CD8-positive, alpha-beta memory T cell (primary cell): ENCODE measurements at regions not wholly inside any gene's neighbourhood (a gene's known extent, or its start where the extent isn't known, plus 50 kb on each side); places are given as distances from the start of the nearest gene placed in this dataset.

Experiments used
- CTCF ChIA-PET: fragments of 350-600 bp; sonication (Branson Sonifier 250); formaldehyde crosslinking; loops from one replicate; lab custom pipeline; 2021; ENCODE audit warnings: antibody characterized with exemption; lab: Charles Lee
- POLR2A ChIA-PET: fragments of 350-600 bp; sonication (Branson Sonifier 250); formaldehyde crosslinking; loops from one replicate; lab custom pipeline; 2021; ENCODE audit warnings: antibody characterized with exemption; lab: Charles Lee
- DNase-seq, 5 donors: peaks; one replicate each; pipeline versions ENCODE4 v3.0.0 to v3.0.0-alpha.2; 2020 to 2022; ENCODE audit warnings: mixed read lengths in 1 of 5
- H3K27ac ChIP-seq: one replicate; pipeline ENCODE4 v1.7.0; 2013; ENCODE audit warnings: low read depth, mild to moderate bottlenecking, low read length, moderate library complexity
- H3K27me3 ChIP-seq: 2 replicates; pipeline ENCODE4 v1.7.0; 2013; ENCODE audit warnings: low read length, mild to moderate bottlenecking; ENCODE audit not compliant: insufficient read depth, poor library complexity, severe bottlenecking
- H3K36me3 ChIP-seq: 2 replicates; pipeline ENCODE4 v1.7.0; 2013; ENCODE audit warnings: mild to moderate bottlenecking, low read length, moderate library complexity; ENCODE audit not compliant: insufficient read depth
- H3K4me1 ChIP-seq: 2 replicates; pipeline ENCODE4 v1.7.0; 2013; ENCODE audit warnings: mild to moderate bottlenecking, low read length, moderate library complexity; ENCODE audit not compliant: insufficient read depth
- H3K4me3 ChIP-seq: 2 replicates; pipeline ENCODE4 v1.7.0; 2013; ENCODE audit warnings: mild to moderate bottlenecking, low read length
- H3K9me3 ChIP-seq: 2 replicates; pipeline ENCODE4 v1.7.0; 2013; ENCODE audit warnings: mild to moderate bottlenecking, low read length
- H3K27ac Mint-ChIP-seq, 8 donors: one replicate each; pipeline ENCODE4 v1.8.0; 2020 to 2021; ENCODE audit warnings: mixed read lengths in 8 of 8, mild to moderate bottlenecking in 6 of 8, inconsistent platforms in 3 of 8, moderate library complexity in 3 of 8
- H3K27me3 Mint-ChIP-seq, 2 donors: one replicate each; pipeline ENCODE4 v1.8.0; 2020 to 2021; ENCODE audit warnings: mixed read lengths in 2 of 2, mild to moderate bottlenecking in 1 of 2, moderate library complexity in 1 of 2
- H3K36me3 Mint-ChIP-seq, 3 donors: one replicate each; pipeline ENCODE4 v1.8.0; 2020 to 2021; ENCODE audit warnings: mixed read lengths in 3 of 3, inconsistent platforms in 1 of 3, mild to moderate bottlenecking in 1 of 3
- H3K4me1 Mint-ChIP-seq, 3 donors: one replicate each; pipeline ENCODE4 v1.8.0; 2020 to 2021; ENCODE audit warnings: mixed read lengths in 3 of 3, inconsistent platforms in 1 of 3, mild to moderate bottlenecking in 1 of 3
- H3K4me3 Mint-ChIP-seq, 7 donors: one replicate each; pipeline ENCODE4 v1.8.0; 2020 to 2021; ENCODE audit warnings: mixed read lengths in 7 of 7, mild to moderate bottlenecking in 6 of 7, moderate library complexity in 4 of 7, inconsistent platforms in 2 of 7
- H3K9me3 Mint-ChIP-seq, 5 donors: one replicate each; pipeline ENCODE4 v1.8.0; 2020 to 2022; ENCODE audit warnings: mixed read lengths in 5 of 5, mild to moderate bottlenecking in 3 of 5, moderate library complexity in 2 of 5, inconsistent platforms in 1 of 5

- no peak overlapping the region for H3K27ac ChIP-seq
- DNase-seq, result no peak
- peaks cover 0 to 2% (median 0%) of the 10 kb centered on the region in 5 donors for H3K9me3 Mint-ChIP-seq
- ChIA-PET POLR2A (no interaction called here), CTCF (no interaction called here)
- no peaks in the 10 kb centered on the region for H3K4me1 Mint-ChIP-seq
- no peak overlapping the region for H3K4me3 ChIP-seq
- no peak overlapping the region for H3K27ac Mint-ChIP-seq
- no peaks in the 10 kb centered on the region for H3K27me3 ChIP-seq
- no peaks in the 10 kb centered on the region for H3K9me3 ChIP-seq
- no peak overlapping the region for H3K4me3 Mint-ChIP-seq
- H3K4me1 ChIP-seq, result no peaks in the 10 kb centered on the region
- H3K27me3 Mint-ChIP-seq, result peaks cover 0 to 4% of the 10 kb centered on the region in 2 donors
- no peaks in the 10 kb centered on the region for H3K36me3 ChIP-seq
- H3K36me3 Mint-ChIP-seq, result no peaks in the 10 kb centered on the region
Observed at GRCh38 chr15:96070636-96071035, 259.9 kb upstream of the NR2F2 start.

- no peak overlapping the region for H3K27ac Mint-ChIP-seq
- no peaks in the 10 kb centered on the region for H3K36me3 ChIP-seq
- peaks cover 0 to 4% of the 10 kb centered on the region in 2 donors for H3K27me3 Mint-ChIP-seq
- no peaks in the 10 kb centered on the region for H3K4me1 ChIP-seq
- no peaks in the 10 kb centered on the region for H3K36me3 Mint-ChIP-seq
- no peak overlapping the region for H3K4me3 Mint-ChIP-seq
- no peaks in the 10 kb centered on the region for H3K4me1 Mint-ChIP-seq
- ChIA-PET CTCF (no interaction called here), POLR2A (no interaction called here)
- H3K9me3 Mint-ChIP-seq, result peaks cover 0 to 2% (median 0%) of the 10 kb centered on the region in 5 donors
- H3K9me3 ChIP-seq, result no peaks in the 10 kb centered on the region
- H3K4me3 ChIP-seq, result no peak overlapping the region
- no peak for DNase-seq
- H3K27me3 ChIP-seq, result no peaks in the 10 kb centered on the region
- H3K27ac ChIP-seq, result no peak overlapping the region
Observed at GRCh38 chr15:96072821-96073220, 257.7 kb upstream of the NR2F2 start.

GRCh38 chr15:96073908-96074307 lies 256.6 kb upstream of the NR2F2 start:
- H3K27ac ChIP-seq, result no peak overlapping the region
- no peak overlapping the region for H3K27ac Mint-ChIP-seq
- peaks cover 0 to 2% (median 0%) of the 10 kb centered on the region in 5 donors for H3K9me3 Mint-ChIP-seq
- H3K4me1 ChIP-seq, result no peaks in the 10 kb centered on the region
- H3K4me1 Mint-ChIP-seq, result no peaks in the 10 kb centered on the region
- H3K36me3 Mint-ChIP-seq, result no peaks in the 10 kb centered on the region
- H3K27me3 ChIP-seq, result no peaks in the 10 kb centered on the region
- POLR2A ChIA-PET, result no interaction called here
- H3K4me3 Mint-ChIP-seq, result no peak overlapping the region
- DNase-seq, result no peak
- H3K36me3 ChIP-seq, result no peaks in the 10 kb centered on the region
- H3K9me3 ChIP-seq, result no peaks in the 10 kb centered on the region
- H3K27me3 Mint-ChIP-seq, result peaks cover under 1 to 4% of the 10 kb centered on the region in 2 donors
- H3K4me3 ChIP-seq, result no peak overlapping the region
- CTCF ChIA-PET, result no interaction called here

- no peak for DNase-seq
- CTCF ChIA-PET, result no interaction called here
- H3K27ac Mint-ChIP-seq, result no peak overlapping the region
Observed at GRCh38 chr15:96075895-96076294, 254.6 kb upstream of the NR2F2 start.

GRCh38 chr15:96076350-96076749 lies 254.2 kb upstream of the NR2F2 start:
- no peak overlapping the region for H3K27ac ChIP-seq
- Mint-ChIP-seq H3K27ac (no peak overlapping the region), H3K36me3 (no peaks in the 10 kb centered on the region), H3K4me3 (no peak overlapping the region), H3K27me3 (peaks cover 0 to 1% of the 10 kb centered on the region in 2 donors), H3K9me3 (peaks cover 0 to 2% (median 0%) of the 10 kb centered on the region in 5 donors), H3K4me1 (no peaks in the 10 kb centered on the region)
- DNase-seq, result no peak
- H3K4me3 ChIP-seq, result no peak overlapping the region
- H3K27me3 ChIP-seq, result no peaks in the 10 kb centered on the region
- H3K4me1 ChIP-seq, result no peaks in the 10 kb centered on the region
- H3K9me3 ChIP-seq, result no peaks in the 10 kb centered on the region
- H3K36me3 ChIP-seq, result no peaks in the 10 kb centered on the region
- ChIA-PET CTCF (no interaction called here), POLR2A (no interaction called here)

More at GRCh38 chr15:96075895-96076294, 254.6 kb upstream of the NR2F2 start:
- H3K36me3 Mint-ChIP-seq, result no peaks in the 10 kb centered on the region
- POLR2A ChIA-PET, result no interaction called here
- no peaks in the 10 kb centered on the region for H3K4me1 Mint-ChIP-seq
- no peak overlapping the region for H3K4me3 ChIP-seq
- H3K27me3 ChIP-seq, result no peaks in the 10 kb centered on the region
- no peaks in the 10 kb centered on the region for H3K36me3 ChIP-seq
- H3K4me1 ChIP-seq, result no peaks in the 10 kb centered on the region
- peaks cover 0 to 1% of the 10 kb centered on the region in 2 donors for H3K27me3 Mint-ChIP-seq
- no peaks in the 10 kb centered on the region for H3K9me3 ChIP-seq
- peaks cover 0 to 2% (median 0%) of the 10 kb centered on the region in 5 donors for H3K9me3 Mint-ChIP-seq
- no peak overlapping the region for H3K4me3 Mint-ChIP-seq
- no peak overlapping the region for H3K27ac ChIP-seq

- Histone ChIP-seq H3K27me3 (no peaks in the 10 kb centered on the region), H3K27ac (no peak overlapping the region), H3K4me3 (no peak overlapping the region), H3K36me3 (no peaks in the 10 kb centered on the region), H3K4me1 (no peaks in the 10 kb centered on the region), H3K9me3 (no peaks in the 10 kb centered on the region)
- Mint-ChIP-seq H3K27ac (no peak overlapping the region), H3K36me3 (no peaks in the 10 kb centered on the region), H3K4me3 (no peak overlapping the region), H3K4me1 (no peaks in the 10 kb centered on the region), H3K27me3 (peaks cover 3 to 5% of the 10 kb centered on the region in 2 donors), H3K9me3 (peaks cover 0 to 4% (median 0%) of the 10 kb centered on the region in 5 donors)
- POLR2A ChIA-PET, result no interaction called here
- CTCF ChIA-PET, result no interaction called here
- no peak for DNase-seq
Observed at GRCh38 chr15:96079041-96079440, 251.5 kb upstream of the NR2F2 start.

GRCh38 chr15:96079882-96080281 lies 250.6 kb upstream of the NR2F2 start:
- H3K9me3 ChIP-seq, result no peaks in the 10 kb centered on the region
- POLR2A ChIA-PET, result no interaction called here
- DNase-seq, result no peak
- Mint-ChIP-seq H3K27me3 (peaks cover 5 to 7% of the 10 kb centered on the region in 2 donors), H3K36me3 (no peaks in the 10 kb centered on the region), H3K9me3 (peaks cover 0 to 4% (median 0%) of the 10 kb centered on the region in 5 donors), H3K4me3 (no peak overlapping the region), H3K27ac (no peak overlapping the region), H3K4me1 (no peaks in the 10 kb centered on the region)
- H3K27ac ChIP-seq, result no peak overlapping the region
- no peaks in the 10 kb centered on the region for H3K4me1 ChIP-seq
- no peaks in the 10 kb centered on the region for H3K27me3 ChIP-seq
- CTCF ChIA-PET, result no interaction called here
- no peaks in the 10 kb centered on the region for H3K36me3 ChIP-seq
- no peak overlapping the region for H3K4me3 ChIP-seq

- Mint-ChIP-seq H3K27ac (no peak overlapping the region), H3K27me3 (peaks cover 12 to 15% of the 10 kb centered on the region in 2 donors), H3K9me3 (peaks cover 0 to 2% (median 0%) of the 10 kb centered on the region in 5 donors), H3K4me3 (no peak overlapping the region), H3K4me1 (no peaks in the 10 kb centered on the region), H3K36me3 (no peaks in the 10 kb centered on the region)
- POLR2A ChIA-PET, result no interaction called here
- H3K4me3 ChIP-seq, result no peak overlapping the region
- H3K36me3 ChIP-seq, result no peaks in the 10 kb centered on the region
- CTCF ChIA-PET, result no interaction called here
- H3K27me3 ChIP-seq, result no peaks in the 10 kb centered on the region
- no peak overlapping the region for H3K27ac ChIP-seq
- no peaks in the 10 kb centered on the region for H3K9me3 ChIP-seq
- DNase-seq, result no peak
- H3K4me1 ChIP-seq, result no peaks in the 10 kb centered on the region
Observed at GRCh38 chr15:96086164-96086563, 244.3 kb upstream of the NR2F2 start.
